Effector memory CD8-positive, alpha-beta T cell (primary cell): ENCODE measurements at regions not wholly inside any gene's neighbourhood (a gene's known extent, or its start where the extent isn't known, plus 50 kb on each side); places are given as distances from the start of the nearest gene placed in this dataset.

Experiments
- ATAC-seq: fragments of 150-1000 bp; cut with Tn5 transposase; replicated peaks from 2 replicates; pipeline ENCODE4 v1.10.0; 2021; ENCODE audit warnings: mild to moderate bottlenecking, moderate library complexity
- DNase-seq, 3 experiments: peaks; one replicate each; pipeline ENCODE4 v3.0.0; 2021
- H3K27ac Mint-ChIP-seq, 2 donors: one replicate each; pipeline ENCODE4 v1.8.0; 2022; ENCODE audit warnings: mild to moderate bottlenecking in 2 of 2, mixed read lengths in 2 of 2, moderate library complexity in 2 of 2
- H3K27me3 Mint-ChIP-seq, 2 donors: one replicate each; pipeline ENCODE4 v1.8.0; 2022; ENCODE audit warnings: mixed read lengths in 2 of 2
- H3K36me3 Mint-ChIP-seq: one replicate; pipeline ENCODE4 v1.8.0; 2022; ENCODE audit warnings: mild to moderate bottlenecking, moderate library complexity, mixed read lengths; ENCODE audit not compliant: insufficient read depth
- H3K4me1 Mint-ChIP-seq, 2 donors: one replicate each; pipeline ENCODE4 v1.8.0; 2022; ENCODE audit warnings: low read depth in 2 of 2, mixed read lengths in 2 of 2
- H3K4me3 Mint-ChIP-seq, 2 donors: one replicate each; pipeline ENCODE4 v1.8.0; 2022; ENCODE audit warnings: mild to moderate bottlenecking in 2 of 2, mixed read lengths in 2 of 2, moderate library complexity in 2 of 2
- H3K9me3 Mint-ChIP-seq, 2 donors: one replicate each; pipeline ENCODE4 v1.8.0; 2022; ENCODE audit warnings: mixed read lengths in 2 of 2

DNA sequence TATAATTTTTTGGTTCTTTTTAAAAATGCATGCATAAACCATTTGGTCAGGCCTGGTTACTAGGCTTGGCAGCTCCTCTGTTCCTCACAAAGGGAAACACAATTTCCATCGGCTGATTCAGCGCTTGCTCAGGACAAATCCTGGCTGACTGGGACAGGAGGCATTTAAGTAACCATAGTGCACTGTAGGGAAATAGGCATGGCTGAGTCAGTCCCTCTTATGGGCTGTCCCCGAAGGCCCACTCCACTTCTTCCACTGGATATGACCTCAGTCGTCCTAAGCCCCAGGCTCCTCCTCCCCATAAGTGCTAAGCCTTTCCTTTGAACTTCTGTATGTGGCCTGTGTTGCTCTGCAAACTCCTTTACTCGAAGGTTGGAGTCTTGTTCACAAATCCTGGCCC lies 71.2 kb upstream of the GLIS3 start:
- ATAC-seq (no peak), DNase-seq (no peak)
- no peak overlapping the region for H3K4me3 Mint-ChIP-seq
- H3K27ac Mint-ChIP-seq, result no peak overlapping the region
- H3K27me3 Mint-ChIP-seq, result peaks cover 39 to 52% of the 10 kb centered on the region in 2 donors
- H3K36me3 Mint-ChIP-seq, result no peaks in the 10 kb centered on the region
- no peaks in the 10 kb centered on the region for H3K9me3 Mint-ChIP-seq
- H3K4me1 Mint-ChIP-seq, result no peaks in the 10 kb centered on the region

DNA sequence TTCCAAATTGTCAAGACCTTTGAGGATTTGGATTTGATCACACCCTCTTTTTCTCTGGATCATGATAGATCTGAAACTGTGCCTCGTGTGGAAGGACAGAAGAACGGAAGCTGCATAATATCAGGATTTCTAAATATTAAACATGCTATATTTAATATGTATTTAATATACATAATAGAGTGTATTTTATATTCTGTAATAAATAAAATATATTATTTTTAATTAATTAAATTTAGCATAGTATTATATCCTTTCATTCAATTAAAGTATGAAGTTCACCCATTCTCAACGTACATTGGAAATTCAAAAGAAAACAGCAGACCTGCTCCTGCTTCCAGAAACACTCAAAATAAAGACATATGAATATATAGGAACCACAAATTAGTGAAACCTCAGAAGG lies 70.6 kb upstream of the GLIS3 start:
- H3K4me1 Mint-ChIP-seq, result no peaks in the 10 kb centered on the region
- ATAC-seq (no peak), DNase-seq (no peak)
- no peak overlapping the region for H3K4me3 Mint-ChIP-seq
- peaks cover 39 to 46% of the 10 kb centered on the region in 2 donors for H3K27me3 Mint-ChIP-seq
- no peaks in the 10 kb centered on the region for H3K36me3 Mint-ChIP-seq
- H3K9me3 Mint-ChIP-seq, result no peaks in the 10 kb centered on the region
- H3K27ac Mint-ChIP-seq, result no peak overlapping the region

DNA sequence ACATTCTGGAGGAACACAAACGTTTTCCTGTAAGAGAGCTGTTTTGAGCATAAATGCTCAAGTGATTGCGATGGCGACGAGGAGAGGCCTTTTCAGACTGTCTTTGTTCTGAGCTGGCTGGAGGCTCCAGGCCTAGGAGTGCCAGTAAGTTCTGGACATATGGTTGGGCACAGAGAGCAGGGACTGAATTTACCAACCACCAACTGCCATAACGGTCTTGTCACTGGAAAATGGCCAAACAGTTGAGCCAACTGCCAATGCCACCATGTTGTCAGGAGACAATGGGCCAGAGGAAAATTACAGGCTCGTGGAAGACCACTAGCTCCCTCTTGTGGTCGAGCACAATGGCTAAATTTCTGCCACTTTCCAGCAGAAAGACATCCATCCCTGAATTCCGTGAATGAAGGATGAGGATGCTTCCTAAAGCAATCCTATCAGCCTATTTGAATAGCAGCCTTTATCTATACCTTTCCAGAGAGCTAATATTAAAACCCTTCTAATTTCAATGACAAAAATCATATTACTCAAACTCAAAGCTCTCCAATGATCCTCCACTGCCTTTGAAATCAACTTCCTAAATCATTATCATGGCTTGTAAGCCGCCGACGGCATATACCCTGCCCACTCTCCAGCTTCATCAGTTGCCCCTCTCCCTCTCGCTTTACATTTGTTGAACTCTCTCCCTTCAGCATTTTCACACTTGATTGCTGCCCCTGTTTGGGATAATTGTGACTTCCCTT lies 66.9 kb upstream of the GLIS3 start:
- ATAC-seq (no peak), DNase-seq (peak in 2 of 3 experiments; percentile 14 to 28)
- Mint-ChIP-seq H3K27ac (no peak overlapping the region), H3K9me3 (no peaks in the 10 kb centered on the region), H3K27me3 (peaks cover 14 to 17% of the 10 kb centered on the region in 2 donors), H3K36me3 (no peaks in the 10 kb centered on the region), H3K4me3 (no peak overlapping the region), H3K4me1 (no peaks in the 10 kb centered on the region)

DNA sequence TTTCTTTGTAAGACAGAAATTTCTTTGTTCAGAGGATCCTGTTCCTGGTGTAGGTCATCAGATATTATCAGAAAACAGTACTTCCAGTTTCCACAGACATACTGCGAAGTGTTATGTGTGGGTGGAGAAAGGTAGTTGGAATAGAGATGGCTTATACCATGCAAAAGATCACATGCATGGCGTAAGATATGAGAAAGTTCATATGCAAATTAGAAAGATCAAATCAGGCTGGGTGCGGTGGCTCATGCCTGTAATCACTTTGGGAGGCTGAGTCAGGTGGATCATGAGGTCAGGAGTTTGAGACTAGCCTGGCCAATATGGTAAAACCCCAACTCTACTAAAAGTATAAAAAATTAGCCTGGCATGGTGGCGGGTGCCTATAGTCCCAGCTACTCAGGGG lies 65.2 kb upstream of the GLIS3 start:
- ATAC-seq, result no peak
- no peaks in the 10 kb centered on the region for H3K9me3 Mint-ChIP-seq

DNA sequence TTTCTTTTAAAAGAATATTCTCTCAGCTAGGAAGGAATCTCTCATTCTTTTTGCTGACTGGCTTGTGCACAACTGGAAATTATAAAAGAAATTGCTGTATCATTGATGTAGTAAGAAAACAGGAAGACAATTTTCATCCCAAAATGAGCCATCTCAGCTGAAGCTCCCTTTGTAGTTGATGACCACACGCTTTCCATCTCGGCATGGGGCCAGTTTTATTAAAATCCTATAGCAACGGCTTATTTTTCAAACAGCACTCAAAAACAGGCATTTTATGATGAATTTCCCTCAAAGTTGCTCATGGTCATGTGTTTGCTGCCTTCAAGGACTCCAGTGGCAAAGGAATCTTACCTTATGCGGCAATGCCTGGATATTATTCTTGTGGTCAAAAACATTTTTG lies 62.4 kb upstream of the GLIS3 start:
- ATAC-seq (no peak), DNase-seq (no peak)
- H3K27ac Mint-ChIP-seq, result no peak overlapping the region
- no peaks in the 10 kb centered on the region for H3K9me3 Mint-ChIP-seq
- no peaks in the 10 kb centered on the region for H3K36me3 Mint-ChIP-seq
- H3K27me3 Mint-ChIP-seq, result peaks cover 13 to 18% of the 10 kb centered on the region in 2 donors
- H3K4me1 Mint-ChIP-seq, result no peaks in the 10 kb centered on the region
- H3K4me3 Mint-ChIP-seq, result no peak overlapping the region

More for the DNA sequence above, 65.2 kb upstream of the GLIS3 start:
- H3K27me3 Mint-ChIP-seq, result peaks cover 10 to 15% of the 10 kb centered on the region in 2 donors
- H3K4me1 Mint-ChIP-seq, result no peaks in the 10 kb centered on the region
- no peak overlapping the region for H3K27ac Mint-ChIP-seq
- H3K4me3 Mint-ChIP-seq, result no peak overlapping the region
- H3K36me3 Mint-ChIP-seq, result no peaks in the 10 kb centered on the region
- DNase-seq, result no peak

DNA sequence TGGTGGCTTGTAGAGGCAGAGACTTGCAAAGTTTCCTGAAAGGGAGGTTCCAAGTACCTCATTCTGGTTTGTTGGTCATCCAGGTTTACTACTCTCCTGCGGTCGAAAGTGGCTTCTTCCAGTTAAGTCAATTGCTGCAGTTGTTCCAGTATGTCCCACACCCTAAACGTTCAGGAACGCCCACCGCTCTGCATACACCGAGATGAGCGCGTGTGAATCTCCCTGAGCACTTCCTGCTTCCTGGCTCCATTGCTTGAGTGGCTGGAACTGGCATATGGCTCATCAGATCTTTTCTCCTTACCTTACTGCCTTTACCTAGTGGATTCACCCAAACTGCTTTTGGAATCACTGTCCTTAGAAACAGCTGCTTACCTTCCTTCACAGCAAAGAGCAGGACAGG lies 59.1 kb upstream of the GLIS3 start:
- no peaks in the 10 kb centered on the region for H3K36me3 Mint-ChIP-seq
- no peak for ATAC-seq
- H3K4me3 Mint-ChIP-seq, result no peak overlapping the region
- no peaks in the 10 kb centered on the region for H3K4me1 Mint-ChIP-seq
- no peak for DNase-seq
- H3K27me3 Mint-ChIP-seq, result peaks cover 22 to 32% of the 10 kb centered on the region in 2 donors
- no peaks in the 10 kb centered on the region for H3K9me3 Mint-ChIP-seq
- no peak overlapping the region for H3K27ac Mint-ChIP-seq

DNA sequence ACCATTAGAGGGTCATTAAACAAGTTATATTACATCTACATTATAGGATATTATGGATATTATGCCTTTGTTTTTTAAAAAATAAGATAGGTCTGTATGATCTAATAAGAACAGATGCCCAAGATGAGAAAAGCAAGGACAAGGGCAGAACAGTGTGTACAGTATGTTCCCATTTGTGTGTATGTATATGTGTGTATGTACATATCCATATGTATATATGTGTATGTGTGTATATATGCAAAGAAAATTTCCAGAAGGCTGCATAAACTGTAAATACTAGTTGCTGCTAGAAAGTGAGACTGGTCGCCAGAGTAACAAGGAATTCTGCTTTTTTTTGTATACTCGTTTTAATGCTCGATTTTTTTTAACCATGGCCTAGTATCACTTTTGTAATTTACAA lies 58.1 kb upstream of the GLIS3 start:
- Mint-ChIP-seq H3K36me3 (no peaks in the 10 kb centered on the region), H3K4me1 (no peaks in the 10 kb centered on the region), H3K27ac (no peak overlapping the region), H3K27me3 (peaks cover 23 to 32% of the 10 kb centered on the region in 2 donors), H3K4me3 (no peak overlapping the region), H3K9me3 (no peaks in the 10 kb centered on the region)
- ATAC-seq, result no peak
- DNase-seq, result no peak

DNA sequence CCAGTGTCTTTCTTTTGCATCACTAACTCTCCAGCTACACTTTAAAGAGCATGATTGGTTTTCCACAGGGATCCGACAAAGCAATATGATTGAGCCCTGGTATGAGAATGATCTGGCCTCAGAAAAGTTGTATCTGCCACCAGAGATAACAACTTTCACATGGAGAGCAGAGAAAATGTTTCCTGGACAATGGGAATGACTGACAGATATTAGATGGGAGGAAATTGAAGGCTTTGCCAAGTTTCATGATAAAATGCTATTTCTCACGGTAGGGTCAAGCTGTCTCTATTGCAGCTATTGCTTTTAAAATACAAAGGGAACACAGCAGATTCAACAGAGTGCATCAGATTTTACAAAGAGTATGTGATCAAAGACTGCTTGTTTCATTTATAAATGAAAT lies 56.4 kb upstream of the GLIS3 start:
- DNase-seq (no peak), ATAC-seq (no peak)
- Mint-ChIP-seq H3K4me3 (no peak overlapping the region), H3K36me3 (no peaks in the 10 kb centered on the region), H3K27ac (no peak overlapping the region), H3K27me3 (peaks cover 20 to 32% of the 10 kb centered on the region in 2 donors), H3K4me1 (no peaks in the 10 kb centered on the region), H3K9me3 (no peaks in the 10 kb centered on the region)

DNA sequence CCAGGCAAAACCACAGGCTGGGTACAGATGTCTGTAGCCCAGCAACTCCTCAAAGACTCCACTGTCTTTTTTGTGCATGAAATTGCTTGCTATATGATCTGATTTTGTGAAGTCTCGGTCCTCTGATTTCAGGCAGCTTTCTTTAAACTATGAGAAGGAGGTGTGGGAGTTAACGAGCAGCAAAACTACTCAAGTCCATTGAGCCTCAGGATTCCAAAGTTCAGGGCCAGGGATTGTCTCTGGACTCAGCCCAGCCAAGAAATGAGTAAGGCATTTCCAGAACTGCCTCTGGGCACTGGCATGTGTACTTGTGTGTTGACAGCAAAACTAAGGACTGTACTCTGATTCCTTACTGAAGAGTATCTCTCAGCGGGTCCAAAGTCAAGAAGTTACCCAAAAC lies 53.4 kb upstream of the GLIS3 start:
- H3K9me3 Mint-ChIP-seq, result no peaks in the 10 kb centered on the region
- H3K36me3 Mint-ChIP-seq, result no peaks in the 10 kb centered on the region
- no peaks in the 10 kb centered on the region for H3K4me1 Mint-ChIP-seq
- ATAC-seq (no peak), DNase-seq (no peak)
- H3K27ac Mint-ChIP-seq, result no peak overlapping the region
- H3K27me3 Mint-ChIP-seq, result peaks cover 32 to 43% of the 10 kb centered on the region in 2 donors
- H3K4me3 Mint-ChIP-seq, result no peak overlapping the region

DNA sequence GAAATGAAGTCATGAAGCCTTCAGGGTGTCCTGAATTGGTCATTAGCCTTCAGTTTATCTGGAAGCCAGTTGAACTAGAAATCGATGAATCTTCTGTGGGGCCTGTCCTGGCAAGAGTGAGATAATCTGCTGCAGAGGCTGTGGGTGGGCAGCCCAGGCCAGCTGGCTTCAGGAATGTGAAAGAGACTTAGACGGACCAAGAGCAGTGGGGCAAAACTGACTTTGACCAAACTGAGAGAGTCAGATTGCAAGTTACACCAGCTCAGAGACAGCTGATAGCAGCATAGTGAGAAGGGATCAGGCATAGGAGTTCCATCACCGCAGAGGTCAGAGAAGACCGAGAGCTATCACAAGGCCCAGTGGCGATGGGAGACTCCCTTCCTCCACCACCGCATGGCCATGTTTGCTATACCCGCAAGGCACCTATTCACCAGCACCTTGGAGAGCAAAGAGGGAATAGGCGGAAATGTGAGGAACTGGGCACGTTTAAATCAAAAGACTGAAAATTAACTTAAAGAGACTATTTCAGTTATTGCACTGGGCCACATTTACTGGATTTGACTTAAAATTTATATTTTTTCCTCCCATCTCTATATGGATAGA lies 50.0 kb upstream of the GLIS3 start:
- ATAC-seq (no peak), DNase-seq (no peak)
- no peak overlapping the region for H3K4me3 Mint-ChIP-seq
- H3K27me3 Mint-ChIP-seq, result peaks cover 21 to 28% of the 10 kb centered on the region in 2 donors
- no peak overlapping the region for H3K27ac Mint-ChIP-seq
- no peaks in the 10 kb centered on the region for H3K9me3 Mint-ChIP-seq
- H3K36me3 Mint-ChIP-seq, result no peaks in the 10 kb centered on the region
- peaks cover 4 to 6% of the 10 kb centered on the region in 2 donors for H3K4me1 Mint-ChIP-seq
